KMS-11 (cell line): ENCODE measurements at regions not wholly inside any gene's neighbourhood (a gene's known extent, or its start where the extent isn't known, plus 50 kb on each side); places are given as distances from the start of the nearest gene placed in this dataset.

Experiments used
- H2AFZ ChIP-seq: fragments of 200-600 bp; sonication (generic); 2 replicates; pipeline ENCODE4 v1.6.1; 2016; ENCODE audit warnings: antibody characterized with exemption, mixed run types, low read depth
- H3K27ac ChIP-seq: fragments of 200-600 bp; sonication (generic); 2 replicates; pipeline ENCODE4 v1.6.1; 2016; ENCODE audit warnings: mild to moderate bottlenecking, mixed run types
- H3K27me3 ChIP-seq: fragments of 200-600 bp; sonication (generic); 2 replicates; pipeline ENCODE4 v1.6.1; 2017; ENCODE audit warnings: mild to moderate bottlenecking, low read depth, mixed run types, moderate library complexity; ENCODE audit not compliant: insufficient read depth
- H3K36me3 ChIP-seq: fragments of 200-600 bp; sonication (generic); 2 replicates; pipeline ENCODE4 v1.6.1; 2017; ENCODE audit warnings: mild to moderate bottlenecking, mixed run types; ENCODE audit not compliant: insufficient read depth
- H3K4me1 ChIP-seq: fragments of 200-600 bp; sonication (generic); 2 replicates; pipeline ENCODE4 v1.6.1; 2016; ENCODE audit warnings: mild to moderate bottlenecking, low read depth, mixed run types; ENCODE audit not compliant: poor library complexity, severe bottlenecking
- H3K4me2 ChIP-seq: fragments of 200-600 bp; sonication (generic); 2 replicates; pipeline ENCODE4 v1.7.0; 2016; ENCODE audit warnings: mild to moderate bottlenecking, mixed run types
- H3K4me3 ChIP-seq: fragments of 200-600 bp; sonication (generic); IDR thresholded peaks from 2 replicates; pipeline ENCODE4 v1.6.1; 2017; ENCODE audit warnings: low read depth, low read length, mixed read lengths; ENCODE audit not compliant: insufficient read depth
- H3K79me2 ChIP-seq: fragments of 200-600 bp; sonication (generic); 2 replicates; pipeline ENCODE4 v1.6.1; 2016; ENCODE audit warnings: low read depth, mixed run types; ENCODE audit not compliant: insufficient read depth
- H3K9ac ChIP-seq: fragments of 200-600 bp; sonication (generic); 2 replicates; pipeline ENCODE4 v1.6.1; 2016; ENCODE audit warnings: mild to moderate bottlenecking, mixed run types
- H4K20me1 ChIP-seq: fragments of 200-600 bp; sonication (generic); 2 replicates; pipeline ENCODE4 v1.6.1; 2016; ENCODE audit warnings: mild to moderate bottlenecking, mixed run types; ENCODE audit not compliant: insufficient read depth
- CTCF ChIP-seq: fragments of 200-600 bp; sonication (generic); conservative IDR thresholded peaks from 2 replicates; pipeline ENCODE4 v1.6.1; 2017; ENCODE audit warnings: low read depth, mild to moderate bottlenecking, antibody characterized with exemption, low read length, moderate library complexity, mixed read lengths

DNA sequence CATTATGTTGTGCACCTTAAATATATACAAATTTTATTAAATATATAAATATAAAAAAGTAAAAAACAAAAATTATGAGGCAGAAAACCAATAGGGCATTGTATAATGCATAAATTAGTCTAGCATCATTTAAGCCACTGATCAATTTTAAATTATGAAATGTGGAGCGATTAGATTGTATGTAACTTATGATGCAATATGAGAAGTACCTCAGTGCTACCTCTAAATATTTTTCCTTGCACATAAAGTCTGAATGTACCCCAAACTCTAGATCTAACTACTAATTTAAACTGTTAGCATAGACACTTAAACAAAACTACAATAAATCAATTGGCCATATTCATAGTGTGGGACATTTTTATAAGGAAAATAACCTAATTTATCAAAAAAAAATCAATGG, 1178.5 kb upstream of the MIR17HG start:
- no peaks in the 10 kb centered on the region for H3K79me2 ChIP-seq
- H4K20me1 ChIP-seq = no peaks in the 10 kb centered on the region
- H3K36me3 ChIP-seq = no peaks in the 10 kb centered on the region
- H3K27ac ChIP-seq = no peak overlapping the region
- H3K4me2 ChIP-seq = no peak overlapping the region
- TF ChIP-seq CTCF = no peak
- H3K9ac ChIP-seq = no peak overlapping the region
- H3K4me3 ChIP-seq = no peak overlapping the region
- no peak overlapping the region for H2AFZ ChIP-seq
- H3K27me3 ChIP-seq = no peaks in the 10 kb centered on the region
- H3K4me1 ChIP-seq = no peaks in the 10 kb centered on the region

GRCh38 chr13:90170208-90170607, 1177.3 kb upstream of the MIR17HG start:
- Histone ChIP-seq H3K9ac (no peak overlapping the region), H3K79me2 (no peaks in the 10 kb centered on the region), H3K27ac (no peak overlapping the region), H3K4me3 (no peak overlapping the region), H3K36me3 (no peaks in the 10 kb centered on the region), H3K4me1 (no peaks in the 10 kb centered on the region), H4K20me1 (no peaks in the 10 kb centered on the region), H3K4me2 (no peak overlapping the region), H2AFZ (no peak overlapping the region), H3K27me3 (no peaks in the 10 kb centered on the region)
- TF ChIP-seq CTCF = no peak

- Histone ChIP-seq H3K4me3 (no peak overlapping the region), H2AFZ (no peak overlapping the region), H3K36me3 (no peaks in the 10 kb centered on the region), H3K27ac (no peak overlapping the region), H4K20me1 (no peaks in the 10 kb centered on the region), H3K9ac (no peak overlapping the region), H3K4me1 (no peaks in the 10 kb centered on the region), H3K27me3 (no peaks in the 10 kb centered on the region), H3K4me2 (no peak overlapping the region), H3K79me2 (no peaks in the 10 kb centered on the region)
- no peak for TF ChIP-seq CTCF
These were observed 1175.8 kb upstream of the MIR17HG start for GRCh38 chr13:90171649-90172048.

DNA sequence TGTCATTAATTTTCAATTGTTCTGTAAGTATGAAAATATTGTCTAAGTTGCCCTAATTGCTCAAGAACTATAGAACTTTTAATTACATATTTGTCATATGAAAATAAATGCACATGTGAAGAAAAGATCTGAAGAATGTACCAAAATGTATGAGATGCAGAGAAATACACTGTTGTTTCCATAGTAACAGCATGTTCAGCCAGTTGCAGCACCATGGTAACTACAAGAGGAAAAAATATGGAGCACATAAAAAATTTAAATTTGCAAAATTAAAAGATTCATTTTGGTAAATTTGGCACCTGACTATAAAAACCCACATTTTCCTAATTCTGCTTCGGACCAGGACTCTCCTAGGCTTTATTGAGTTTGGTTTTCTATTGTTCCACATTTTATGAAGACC, 1170.0 kb upstream of the MIR17HG start:
- no peaks in the 10 kb centered on the region for H3K36me3 ChIP-seq
- no peaks in the 10 kb centered on the region for H4K20me1 ChIP-seq
- no peak for TF ChIP-seq CTCF
- no peak overlapping the region for H3K27ac ChIP-seq
- no peaks in the 10 kb centered on the region for H3K27me3 ChIP-seq
- H3K79me2 ChIP-seq = no peaks in the 10 kb centered on the region
- no peak overlapping the region for H3K9ac ChIP-seq
- no peak overlapping the region for H3K4me2 ChIP-seq
- no peak overlapping the region for H3K4me3 ChIP-seq
- H3K4me1 ChIP-seq = no peaks in the 10 kb centered on the region
- H2AFZ ChIP-seq = no peak overlapping the region

GRCh38 chr13:90184355-90184754, 1163.1 kb upstream of the MIR17HG start:
- no peak overlapping the region for H3K4me2 ChIP-seq
- H3K4me1 ChIP-seq = no peaks in the 10 kb centered on the region
- H4K20me1 ChIP-seq = no peaks in the 10 kb centered on the region
- no peak overlapping the region for H2AFZ ChIP-seq
- H3K27me3 ChIP-seq = no peaks in the 10 kb centered on the region
- H3K4me3 ChIP-seq = no peak overlapping the region
- H3K27ac ChIP-seq = no peak overlapping the region
- no peak overlapping the region for H3K9ac ChIP-seq
- TF ChIP-seq CTCF = no peak
- no peaks in the 10 kb centered on the region for H3K79me2 ChIP-seq
- H3K36me3 ChIP-seq = no peaks in the 10 kb centered on the region
